ENCODE measurements at regions not wholly inside any gene's neighbourhood (a gene's known extent, or its start where the extent isn't known, plus 50 kb on each side); places are given as distances from the start of the nearest gene placed in this dataset.

GRCh38 chr12:126219654-126220279, 1154.5 kb downstream of the AACS start:
- ChIA-PET CTCF (no interaction called here), POLR2A (no interaction called here)
- H3K4me3 ChIP-seq (ENCODE audit: low read depth, low read length) = no peak overlapping the region
- DNase-seq (ENCODE audit: low read depth, low spot score) = no peak
- TF ChIP-seq, protein P1, sequence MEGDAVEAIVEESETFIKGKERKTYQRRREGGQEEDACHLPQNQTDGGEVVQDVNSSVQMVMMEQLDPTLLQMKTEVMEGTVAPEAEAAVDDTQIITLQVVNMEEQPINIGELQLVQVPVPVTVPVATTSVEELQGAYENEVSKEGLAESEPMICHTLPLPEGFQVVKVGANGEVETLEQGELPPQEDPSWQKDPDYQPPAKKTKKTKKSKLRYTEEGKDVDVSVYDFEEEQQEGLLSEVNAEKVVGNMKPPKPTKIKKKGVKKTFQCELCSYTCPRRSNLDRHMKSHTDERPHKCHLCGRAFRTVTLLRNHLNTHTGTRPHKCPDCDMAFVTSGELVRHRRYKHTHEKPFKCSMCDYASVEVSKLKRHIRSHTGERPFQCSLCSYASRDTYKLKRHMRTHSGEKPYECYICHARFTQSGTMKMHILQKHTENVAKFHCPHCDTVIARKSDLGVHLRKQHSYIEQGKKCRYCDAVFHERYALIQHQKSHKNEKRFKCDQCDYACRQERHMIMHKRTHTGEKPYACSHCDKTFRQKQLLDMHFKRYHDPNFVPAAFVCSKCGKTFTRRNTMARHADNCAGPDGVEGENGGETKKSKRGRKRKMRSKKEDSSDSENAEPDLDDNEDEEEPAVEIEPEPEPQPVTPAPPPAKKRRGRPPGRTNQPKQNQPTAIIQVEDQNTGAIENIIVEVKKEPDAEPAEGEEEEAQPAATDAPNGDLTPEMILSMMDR (IDR thresholded peaks at IDR 0.05; ENCODE audit: insufficient read depth, low read length, missing control alignments) = no peak

DNA sequence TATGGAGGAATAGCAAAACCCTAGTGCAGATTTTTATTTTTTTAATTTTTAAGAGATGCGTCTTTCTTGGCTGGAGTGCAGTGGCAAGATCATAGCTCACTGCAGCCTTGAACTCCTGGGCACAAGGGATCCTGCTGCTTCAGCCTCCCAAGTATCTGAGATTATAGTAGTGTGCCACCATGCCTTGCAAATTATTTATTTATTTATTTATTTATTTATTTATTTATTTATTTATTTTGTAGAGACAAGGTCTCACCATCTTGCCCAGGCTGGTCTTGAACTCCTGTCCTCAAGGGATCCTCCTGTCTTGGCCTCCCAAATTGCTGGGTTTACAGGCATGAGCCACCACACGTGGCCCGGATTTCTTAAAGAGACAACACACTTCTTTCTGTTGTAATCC, 1158.8 kb downstream of the AACS start:
- DNase-seq (ENCODE audit: low read depth, low spot score) = no peak
- TF ChIP-seq, protein P1 (IDR thresholded peaks at IDR 0.05; ENCODE audit: insufficient read depth, low read length, missing control alignments) = no peak
- ChIA-PET CTCF (no interaction called here), POLR2A (no interaction called here)
- no peak overlapping the region for H3K4me3 ChIP-seq (ENCODE audit: low read depth, low read length)

GRCh38 chr12:126228936-126229335, 1163.7 kb downstream of the AACS start:
- H3K4me3 ChIP-seq (ENCODE audit: low read depth, low read length) = no peak overlapping the region
- ChIA-PET POLR2A (no interaction called here), CTCF (no interaction called here)
- TF ChIP-seq, protein P1 (IDR thresholded peaks at IDR 0.05; ENCODE audit: insufficient read depth, low read length, missing control alignments) = no peak
- DNase-seq (ENCODE audit: low read depth, low spot score) = no peak

- TF ChIP-seq, protein P1 (IDR thresholded peaks at IDR 0.05; ENCODE audit: insufficient read depth, low read length, missing control alignments) = no peak
- no peak for DNase-seq (ENCODE audit: low read depth, low spot score)
- ChIA-PET CTCF (no interaction called here), POLR2A (no interaction called here)
- H3K4me3 ChIP-seq (ENCODE audit: low read depth, low read length) = no peak overlapping the region
Measured at GRCh38 chr12:126232711-126233110, 1167.5 kb downstream of the AACS start.

DNA sequence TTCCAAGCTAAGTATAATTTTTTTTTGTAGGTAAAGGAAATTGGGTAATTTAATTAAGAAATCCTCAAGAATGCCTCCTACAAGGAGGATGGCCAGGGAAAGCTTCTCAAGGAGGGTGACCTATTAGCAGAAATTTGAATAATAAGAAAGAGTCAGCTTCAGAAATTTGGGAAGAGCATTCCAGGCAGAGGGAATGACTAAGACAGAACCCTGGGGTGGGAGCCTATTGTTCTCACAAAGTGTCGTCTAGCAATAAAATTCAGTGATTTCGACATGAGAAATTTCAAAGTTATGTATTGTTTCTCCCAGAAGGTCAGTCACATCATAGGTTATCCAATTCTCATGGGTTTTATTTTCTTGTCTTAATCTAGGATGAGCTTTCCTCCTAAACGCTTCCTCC, 1168.4 kb downstream of the AACS start:
- TF ChIP-seq, protein P1 (IDR thresholded peaks at IDR 0.05; ENCODE audit: insufficient read depth, low read length, missing control alignments) = no peak

DNA sequence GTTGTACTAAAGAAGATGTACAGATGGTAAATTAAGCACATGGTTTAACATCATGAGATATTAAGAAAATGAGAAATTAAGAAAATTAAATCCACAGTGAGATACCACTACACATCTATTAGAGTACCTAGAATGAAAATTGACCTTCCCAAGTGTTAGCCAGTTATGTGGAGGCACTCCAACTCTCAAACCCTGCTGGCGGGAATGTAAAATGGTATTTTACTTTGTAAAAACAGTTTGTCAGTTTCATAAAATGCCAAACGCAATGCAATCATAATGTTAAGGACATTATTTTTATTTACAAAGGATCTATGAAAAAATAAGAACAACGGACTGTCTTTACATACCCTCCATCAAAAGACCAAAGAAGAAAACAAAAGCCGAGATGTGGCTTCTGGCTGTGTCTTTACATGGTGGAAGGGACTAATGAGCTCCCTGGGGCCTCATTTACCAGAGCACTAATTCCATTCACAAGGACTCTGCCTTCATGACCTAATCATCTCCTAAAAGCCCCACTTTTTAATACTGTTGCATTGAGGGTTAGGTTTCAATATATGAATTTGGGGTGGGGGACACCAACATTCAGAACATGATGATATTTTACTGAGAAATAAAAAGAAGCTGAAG, 1178.7 kb downstream of the AACS start:
- TF ChIP-seq, protein P1 (IDR thresholded peaks at IDR 0.05; ENCODE audit: insufficient read depth, low read length, missing control alignments) = no peak
- no peak for DNase-seq (ENCODE audit: low read depth, low spot score)
- POLR2A ChIA-PET = no interaction called here

More for the DNA sequence above, 1168.4 kb downstream of the AACS start:
- DNase-seq (ENCODE audit: low read depth, low spot score) = no peak
- ChIA-PET POLR2A (no interaction called here), CTCF (no interaction called here)
- H3K4me3 ChIP-seq (ENCODE audit: low read depth, low read length) = no peak overlapping the region

More for the DNA sequence above, 1178.7 kb downstream of the AACS start:
- H3K4me3 ChIP-seq (ENCODE audit: low read depth, low read length) = no peak overlapping the region
- CTCF ChIA-PET = no interaction called here
